ENCODE measurements at regions not wholly inside any gene's neighbourhood (a gene's known extent, or its start where the extent isn't known, plus 50 kb on each side); places are given as distances from the start of the nearest gene placed in this dataset.

GRCh38 chr14:44279357-44279756 lies 227.7 kb downstream of the FSCB start:
- H3K9ac ChIP-seq (ENCODE audit: insufficient read depth, low read length) = no peak overlapping the region
- no peaks in the 10 kb centered on the region for H3K9me3 ChIP-seq (ENCODE audit: control insufficient read depth, insufficient read depth, low read depth, low read length)
- no peak overlapping the region for H2AFZ ChIP-seq (ENCODE audit: low read length)
- no peaks in the 10 kb centered on the region for H3K27me3 ChIP-seq (ENCODE audit: control insufficient read depth, insufficient read depth, low read length)
- DNase-seq (ENCODE audit: low read depth in 2 of 2) = no peak
- H3K79me2 ChIP-seq (ENCODE audit: control insufficient read depth, insufficient read depth, low read length) = no peaks in the 10 kb centered on the region
- no peak overlapping the region for H3K4me3 ChIP-seq (replicated peaks in 1 of 4; ENCODE audit: control extremely low read depth in 1 of 4, insufficient read depth in 1 of 4, low read depth in 3 of 4, low read length in 4 of 4)
- no peak for TF ChIP-seq EZH2 (IDR thresholded peaks at IDR 0.05; ENCODE audit: low read length, missing control alignments)
- no peak for TF ChIP-seq CTCF (conservative IDR thresholded peaks at IDR 0.05 in 1 of 2, IDR thresholded peaks at IDR 0.05 in 1 of 2; ENCODE audit: low read depth in 1 of 2, low read length in 2 of 2)
- no peak overlapping the region for H3K27ac ChIP-seq (ENCODE audit: insufficient read depth, low read length)
- H3K36me3 ChIP-seq (ENCODE audit: control insufficient read depth, insufficient read depth, low read length) = no peaks in the 10 kb centered on the region
- no peaks in the 10 kb centered on the region for H3K4me1 ChIP-seq (ENCODE audit: control insufficient read depth, extremely low read depth, insufficient read depth, low read length)
- no peak overlapping the region for H3K4me2 ChIP-seq (ENCODE audit: extremely low read depth, insufficient read depth, low read length)
- H4K20me1 ChIP-seq (ENCODE audit: control insufficient read depth, extremely low read depth, insufficient read depth, low read length) = no peaks in the 10 kb centered on the region

GRCh38 chr14:44271637-44272036 lies 235.4 kb downstream of the FSCB start:
- no peaks in the 10 kb centered on the region for H3K36me3 ChIP-seq (ENCODE audit: control insufficient read depth, insufficient read depth, low read length)
- no peak overlapping the region for H2AFZ ChIP-seq (ENCODE audit: low read length)
- DNase-seq (ENCODE audit: low read depth in 2 of 2) = peak in 1 of 2 donors; percentile 2
- no peak overlapping the region for H3K4me2 ChIP-seq (ENCODE audit: extremely low read depth, insufficient read depth, low read length)
- H3K9ac ChIP-seq (ENCODE audit: insufficient read depth, low read length) = no peak overlapping the region
- H3K27ac ChIP-seq (ENCODE audit: insufficient read depth, low read length) = no peak overlapping the region
- H3K27me3 ChIP-seq (ENCODE audit: control insufficient read depth, insufficient read depth, low read length) = no peaks in the 10 kb centered on the region
- TF ChIP-seq CTCF (conservative IDR thresholded peaks at IDR 0.05 in 1 of 2, IDR thresholded peaks at IDR 0.05 in 1 of 2; ENCODE audit: low read depth in 1 of 2, low read length in 2 of 2) (no peak), EZH2 (IDR thresholded peaks at IDR 0.05; ENCODE audit: low read length, missing control alignments) (no peak)
- no peaks in the 10 kb centered on the region for H3K9me3 ChIP-seq (ENCODE audit: control insufficient read depth, insufficient read depth, low read depth, low read length)
- no peaks in the 10 kb centered on the region for H3K4me1 ChIP-seq (ENCODE audit: control insufficient read depth, extremely low read depth, insufficient read depth, low read length)
- no peaks in the 10 kb centered on the region for H3K79me2 ChIP-seq (ENCODE audit: control insufficient read depth, insufficient read depth, low read length)
- no peak overlapping the region for H3K4me3 ChIP-seq (replicated peaks in 1 of 4; ENCODE audit: control extremely low read depth in 1 of 4, insufficient read depth in 1 of 4, low read depth in 3 of 4, low read length in 4 of 4)
- no peaks in the 10 kb centered on the region for H4K20me1 ChIP-seq (ENCODE audit: control insufficient read depth, extremely low read depth, insufficient read depth, low read length)

- Histone ChIP-seq H3K4me3 (replicated peaks in 1 of 4; ENCODE audit: control extremely low read depth in 1 of 4, insufficient read depth in 1 of 4, low read depth in 3 of 4, low read length in 4 of 4) (no peak overlapping the region), H3K27ac (ENCODE audit: insufficient read depth, low read length) (no peak overlapping the region), H3K4me2 (ENCODE audit: extremely low read depth, insufficient read depth, low read length) (no peak overlapping the region), H4K20me1 (ENCODE audit: control insufficient read depth, extremely low read depth, insufficient read depth, low read length) (no peaks in the 10 kb centered on the region), H3K27me3 (ENCODE audit: control insufficient read depth, insufficient read depth, low read length) (no peaks in the 10 kb centered on the region), H3K36me3 (ENCODE audit: control insufficient read depth, insufficient read depth, low read length) (no peaks in the 10 kb centered on the region), H3K4me1 (ENCODE audit: control insufficient read depth, extremely low read depth, insufficient read depth, low read length) (no peaks in the 10 kb centered on the region), H3K79me2 (ENCODE audit: control insufficient read depth, insufficient read depth, low read length) (no peaks in the 10 kb centered on the region), H3K9ac (ENCODE audit: insufficient read depth, low read length) (no peak overlapping the region), H3K9me3 (ENCODE audit: control insufficient read depth, insufficient read depth, low read depth, low read length) (no peaks in the 10 kb centered on the region), H2AFZ (ENCODE audit: low read length) (no peak overlapping the region)
- no peak for DNase-seq (ENCODE audit: low read depth in 2 of 2)
- no peak for TF ChIP-seq CTCF (conservative IDR thresholded peaks at IDR 0.05 in 1 of 2, IDR thresholded peaks at IDR 0.05 in 1 of 2; ENCODE audit: low read depth in 1 of 2, low read length in 2 of 2)
- no peak for TF ChIP-seq EZH2 (IDR thresholded peaks at IDR 0.05; ENCODE audit: low read length, missing control alignments)
Measured at GRCh38 chr14:44271006-44271405, 236.1 kb downstream of the FSCB start.
